ENCODE measurements at regions not wholly inside any gene's neighbourhood (a gene's known extent, or its start where the extent isn't known, plus 50 kb on each side); places are given as distances from the start of the nearest gene placed in this dataset.

DNA sequence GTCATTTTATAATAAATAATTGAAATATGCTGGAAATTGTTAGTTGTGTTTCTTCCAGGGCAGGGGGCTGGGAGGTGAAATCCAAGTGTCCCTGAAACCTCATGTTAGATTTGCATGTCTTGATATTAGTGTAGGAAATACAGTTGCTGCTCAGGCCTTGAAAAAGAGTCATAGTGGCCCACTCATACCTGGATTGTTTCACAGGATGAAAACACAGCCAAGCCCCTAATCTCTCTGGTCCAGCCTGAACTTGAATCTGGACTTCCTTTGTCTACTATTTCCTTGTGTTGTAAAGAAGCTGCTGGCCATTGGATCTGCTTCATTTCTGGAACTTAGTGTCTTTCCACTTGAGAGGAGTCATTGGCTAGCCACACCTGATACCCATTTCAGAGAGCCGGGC lies 108.8 kb upstream of the JARID2 start:
- Mint-ChIP-seq H3K36me3 (ENCODE audit: insufficient read depth in 1 of 3, low read depth in 3 of 3) (no peaks in the 10 kb centered on the region; a peak in 1 of 7 replicates), H3K4me1 (peaks cover 12 to 22% of the 10 kb centered on the region in 2 experiments), H3K4me3 (no peak overlapping the region), H3K9me3 (no peaks in the 10 kb centered on the region), H3K27me3 (ENCODE audit: low read depth) (no peaks in the 10 kb centered on the region), H3K27ac (peak overlapping the region in 2 of 3 experiments; percentile 41 to 49; a peak in 2 of 7 replicates)
- no CpG with 5 or more reads among the region's 1 CpG for WGBS (ENCODE audit: extremely low coverage, insufficient read length, low lambda C conversion rate)
- Histone ChIP-seq H2BK120ac (ENCODE audit: low read depth, low read length, poor library complexity, severe bottlenecking) (no peak overlapping the region), H4K8ac (replicated peaks; ENCODE audit: insufficient read length, low read depth, low read length) (no peak overlapping the region), H3K27me3 (ENCODE audit: insufficient read depth, low read length) (no peaks in the 10 kb centered on the region), H3K79me2 (ENCODE audit: insufficient read depth, low read length) (no peaks in the 10 kb centered on the region), H3K14ac (ENCODE audit: insufficient read depth, low read length) (no peak overlapping the region), H2BK12ac (ENCODE audit: insufficient read length, low read depth, low read length) (no peak overlapping the region), H3K4me2 (ENCODE audit: insufficient read depth, insufficient read length, low read length) (no peak overlapping the region), H3K23me2 (ENCODE audit: insufficient read length, low read depth, low read length, poor library complexity, severe bottlenecking) (no peaks in the 10 kb centered on the region), H2AFZ (ENCODE audit: low read length) (no peak overlapping the region), H4K5ac (ENCODE audit: insufficient read length, low read depth, low read length) (no peak overlapping the region), H4K91ac (ENCODE audit: insufficient read length, low read depth, low read length) (no peak overlapping the region), H3K56ac (ENCODE audit: insufficient read length, low read depth, low read length) (no peak overlapping the region), H3K79me1 (ENCODE audit: insufficient read depth, low read depth, low read length, poor library complexity, severe bottlenecking) (no peaks in the 10 kb centered on the region), H2BK15ac (ENCODE audit: low read depth, low read length) (no peak overlapping the region), H3K27ac (ENCODE audit: insufficient read length, low read depth, low read length) (no peak overlapping the region), H3T11ph (ENCODE audit: low read length) (no peak overlapping the region), H2BK5ac (ENCODE audit: insufficient read length, low read length) (no peak overlapping the region), H3K23ac (ENCODE audit: insufficient read length, low read depth, low read length) (no peak overlapping the region), H2BK20ac (ENCODE audit: low read depth, low read length, poor library complexity, severe bottlenecking) (no peak overlapping the region), H2AK5ac (ENCODE audit: insufficient read length, low read length) (no peak overlapping the region), H3K4ac (ENCODE audit: low read depth, low read length) (no peak overlapping the region), H3K18ac (ENCODE audit: insufficient read length, low read depth, low read length) (no peak overlapping the region), H3K9me3 (ENCODE audit: control insufficient read depth, low read depth, low read length) (no peaks in the 10 kb centered on the region), H4K20me1 (ENCODE audit: control insufficient read depth, insufficient read depth, insufficient read length) (no peaks in the 10 kb centered on the region), H3K9ac (ENCODE audit: extremely low read depth, insufficient read length, low read length) (no peak overlapping the region), H3K4me1 (ENCODE audit: insufficient read depth, low read length) (peaks cover 6% of the 10 kb centered on the region; the same call in 1 of the 2 replicates)
- DNase-seq = no peak
- TF ChIP-seq, protein P1, sequence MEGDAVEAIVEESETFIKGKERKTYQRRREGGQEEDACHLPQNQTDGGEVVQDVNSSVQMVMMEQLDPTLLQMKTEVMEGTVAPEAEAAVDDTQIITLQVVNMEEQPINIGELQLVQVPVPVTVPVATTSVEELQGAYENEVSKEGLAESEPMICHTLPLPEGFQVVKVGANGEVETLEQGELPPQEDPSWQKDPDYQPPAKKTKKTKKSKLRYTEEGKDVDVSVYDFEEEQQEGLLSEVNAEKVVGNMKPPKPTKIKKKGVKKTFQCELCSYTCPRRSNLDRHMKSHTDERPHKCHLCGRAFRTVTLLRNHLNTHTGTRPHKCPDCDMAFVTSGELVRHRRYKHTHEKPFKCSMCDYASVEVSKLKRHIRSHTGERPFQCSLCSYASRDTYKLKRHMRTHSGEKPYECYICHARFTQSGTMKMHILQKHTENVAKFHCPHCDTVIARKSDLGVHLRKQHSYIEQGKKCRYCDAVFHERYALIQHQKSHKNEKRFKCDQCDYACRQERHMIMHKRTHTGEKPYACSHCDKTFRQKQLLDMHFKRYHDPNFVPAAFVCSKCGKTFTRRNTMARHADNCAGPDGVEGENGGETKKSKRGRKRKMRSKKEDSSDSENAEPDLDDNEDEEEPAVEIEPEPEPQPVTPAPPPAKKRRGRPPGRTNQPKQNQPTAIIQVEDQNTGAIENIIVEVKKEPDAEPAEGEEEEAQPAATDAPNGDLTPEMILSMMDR (conservative IDR thresholded peaks at IDR 0.05) = no peak
